ENCODE measurements at regions not wholly inside any gene's neighbourhood (a gene's known extent, or its start where the extent isn't known, plus 50 kb on each side); places are given as distances from the start of the nearest gene placed in this dataset.

DNA sequence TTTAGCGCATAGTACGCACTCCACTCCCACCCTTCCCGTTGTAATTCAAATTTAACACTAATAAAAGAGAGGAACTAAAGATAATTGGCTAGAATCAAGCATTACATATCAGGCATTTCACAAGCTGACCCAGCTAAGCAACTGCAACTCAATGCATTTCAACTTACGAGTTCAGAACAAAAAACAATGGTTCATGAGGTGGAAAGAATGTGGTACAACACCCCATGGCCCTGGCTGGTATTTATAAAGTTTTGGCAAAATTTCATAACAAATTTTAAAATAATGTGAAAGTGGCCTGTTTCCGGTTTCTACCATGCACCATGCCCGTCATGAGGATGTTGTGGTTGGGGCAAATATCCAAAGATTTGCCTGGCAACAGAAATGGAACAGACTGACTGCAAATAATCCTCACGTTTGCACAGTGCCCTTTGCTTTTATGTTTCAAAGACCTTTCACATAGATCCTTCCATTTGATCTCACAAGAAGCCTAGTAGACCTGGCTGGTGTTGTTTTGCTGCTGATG is 455.3 kb upstream of the NR2F2 start:
- no peak for DNase-seq (ENCODE audit: low spot score)
- TF ChIP-seq, protein P1, sequence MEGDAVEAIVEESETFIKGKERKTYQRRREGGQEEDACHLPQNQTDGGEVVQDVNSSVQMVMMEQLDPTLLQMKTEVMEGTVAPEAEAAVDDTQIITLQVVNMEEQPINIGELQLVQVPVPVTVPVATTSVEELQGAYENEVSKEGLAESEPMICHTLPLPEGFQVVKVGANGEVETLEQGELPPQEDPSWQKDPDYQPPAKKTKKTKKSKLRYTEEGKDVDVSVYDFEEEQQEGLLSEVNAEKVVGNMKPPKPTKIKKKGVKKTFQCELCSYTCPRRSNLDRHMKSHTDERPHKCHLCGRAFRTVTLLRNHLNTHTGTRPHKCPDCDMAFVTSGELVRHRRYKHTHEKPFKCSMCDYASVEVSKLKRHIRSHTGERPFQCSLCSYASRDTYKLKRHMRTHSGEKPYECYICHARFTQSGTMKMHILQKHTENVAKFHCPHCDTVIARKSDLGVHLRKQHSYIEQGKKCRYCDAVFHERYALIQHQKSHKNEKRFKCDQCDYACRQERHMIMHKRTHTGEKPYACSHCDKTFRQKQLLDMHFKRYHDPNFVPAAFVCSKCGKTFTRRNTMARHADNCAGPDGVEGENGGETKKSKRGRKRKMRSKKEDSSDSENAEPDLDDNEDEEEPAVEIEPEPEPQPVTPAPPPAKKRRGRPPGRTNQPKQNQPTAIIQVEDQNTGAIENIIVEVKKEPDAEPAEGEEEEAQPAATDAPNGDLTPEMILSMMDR (IDR thresholded peaks at IDR 0.05; ENCODE audit: borderline replicate concordance, control extremely low read depth, extremely low read depth, insufficient read depth, missing control alignments), result no peak
- in situ Hi-C loops (cut with MboI; ENCODE audit: low sequenced_read_pairs, unreplicated experiment), result no loop called here

DNA sequence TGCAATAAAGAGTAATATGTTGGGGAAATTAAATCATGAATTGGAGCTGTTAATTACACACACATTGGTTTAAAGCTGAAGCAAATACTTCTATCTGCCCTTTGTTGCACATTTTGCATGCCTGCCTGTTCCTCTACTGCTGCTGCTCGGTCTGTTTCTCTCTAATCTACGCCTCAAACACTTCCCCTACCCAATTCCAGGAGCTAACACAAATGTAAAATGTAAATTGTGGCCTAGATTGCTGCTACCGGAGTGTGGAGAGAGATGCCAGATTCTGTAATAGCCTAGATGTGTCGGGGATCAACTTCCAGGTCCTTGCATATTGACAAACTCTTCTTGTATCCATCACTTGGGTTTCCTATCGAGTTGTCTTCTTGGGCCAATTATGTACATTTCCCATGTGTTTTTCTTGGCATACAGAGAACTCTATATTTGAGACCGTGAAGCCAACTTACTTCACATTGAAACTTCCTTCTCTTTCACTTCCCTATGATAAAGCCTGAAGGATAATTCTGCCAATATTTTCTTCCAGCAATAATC is 450.4 kb upstream of the NR2F2 start:
- TF ChIP-seq, protein P1 (IDR thresholded peaks at IDR 0.05; ENCODE audit: borderline replicate concordance, control extremely low read depth, extremely low read depth, insufficient read depth, missing control alignments), result no peak
- DNase-seq (ENCODE audit: low spot score), result no peak
- in situ Hi-C loops (cut with MboI; ENCODE audit: low sequenced_read_pairs, unreplicated experiment), result no loop called here

DNA sequence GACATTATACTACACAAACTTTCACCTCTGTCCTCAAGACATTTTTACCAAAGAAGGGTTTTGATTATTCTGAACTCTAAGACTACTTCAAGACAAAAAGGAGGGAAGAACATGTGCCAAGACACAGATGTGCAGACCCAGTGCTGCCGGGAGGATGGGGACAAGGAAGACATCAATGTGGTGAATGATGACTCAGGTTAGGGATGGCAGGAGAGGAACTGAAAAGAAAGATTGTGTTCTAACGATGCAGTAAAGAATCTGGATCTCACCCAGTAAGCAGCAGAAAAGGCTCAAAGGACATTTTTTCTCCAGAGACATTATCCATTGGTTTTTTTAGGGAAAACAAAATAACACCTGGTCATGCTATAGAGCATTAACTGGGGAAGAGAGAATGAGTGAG is 449.9 kb upstream of the NR2F2 start:
- DNase-seq (ENCODE audit: low spot score), result no peak
- in situ Hi-C loops (cut with MboI; ENCODE audit: low sequenced_read_pairs, unreplicated experiment), result no loop called here

DNA sequence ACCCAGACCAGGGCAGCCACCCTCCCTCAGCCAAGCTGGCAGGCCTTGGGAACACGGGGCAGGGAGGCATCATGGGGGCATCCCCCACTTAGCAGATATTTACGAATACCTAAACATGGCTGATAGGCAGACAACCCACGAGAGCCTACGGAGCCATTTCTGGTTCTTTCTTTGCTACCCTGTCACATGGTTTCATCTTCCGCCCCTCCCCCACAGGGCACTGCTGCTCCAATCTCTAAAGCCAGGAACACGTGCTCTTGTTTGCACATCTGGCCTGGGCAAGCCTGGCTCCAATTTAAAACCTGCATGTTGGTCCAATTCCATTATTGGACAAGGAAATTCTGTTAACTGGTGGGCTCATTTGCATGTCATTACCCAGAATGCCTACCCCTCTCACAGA is 447.4 kb upstream of the NR2F2 start:
- in situ Hi-C loops (cut with MboI; ENCODE audit: low sequenced_read_pairs, unreplicated experiment), result no loop called here
- DNase-seq (ENCODE audit: low spot score), result no peak
- TF ChIP-seq, protein P1 (IDR thresholded peaks at IDR 0.05; ENCODE audit: borderline replicate concordance, control extremely low read depth, extremely low read depth, insufficient read depth, missing control alignments), result no peak

More for the DNA sequence above, 449.9 kb upstream of the NR2F2 start:
- TF ChIP-seq, protein P1 (IDR thresholded peaks at IDR 0.05; ENCODE audit: borderline replicate concordance, control extremely low read depth, extremely low read depth, insufficient read depth, missing control alignments), result no peak

DNA sequence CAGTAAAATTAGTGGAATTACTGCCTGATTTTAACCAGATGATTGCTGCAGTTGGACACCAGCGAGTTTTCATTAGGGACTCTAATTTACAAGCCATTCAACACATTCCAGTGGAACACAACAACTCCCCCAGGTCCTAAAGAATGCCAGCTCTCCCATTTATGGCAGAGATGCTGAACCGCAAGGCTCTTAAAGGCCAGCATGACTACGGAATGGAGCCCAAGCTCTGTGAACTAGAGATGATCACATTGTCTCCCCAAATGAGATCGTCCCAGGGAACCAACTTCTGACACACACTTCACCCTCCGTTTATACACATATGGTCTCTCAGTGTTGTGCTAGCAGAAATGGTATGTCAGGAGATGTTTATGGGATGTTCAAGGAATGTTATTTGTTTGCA is 446.2 kb upstream of the NR2F2 start:
- in situ Hi-C loops (cut with MboI; ENCODE audit: low sequenced_read_pairs, unreplicated experiment), result no loop called here
- TF ChIP-seq, protein P1 (IDR thresholded peaks at IDR 0.05; ENCODE audit: borderline replicate concordance, control extremely low read depth, extremely low read depth, insufficient read depth, missing control alignments), result no peak
- no peak for DNase-seq (ENCODE audit: low spot score)

DNA sequence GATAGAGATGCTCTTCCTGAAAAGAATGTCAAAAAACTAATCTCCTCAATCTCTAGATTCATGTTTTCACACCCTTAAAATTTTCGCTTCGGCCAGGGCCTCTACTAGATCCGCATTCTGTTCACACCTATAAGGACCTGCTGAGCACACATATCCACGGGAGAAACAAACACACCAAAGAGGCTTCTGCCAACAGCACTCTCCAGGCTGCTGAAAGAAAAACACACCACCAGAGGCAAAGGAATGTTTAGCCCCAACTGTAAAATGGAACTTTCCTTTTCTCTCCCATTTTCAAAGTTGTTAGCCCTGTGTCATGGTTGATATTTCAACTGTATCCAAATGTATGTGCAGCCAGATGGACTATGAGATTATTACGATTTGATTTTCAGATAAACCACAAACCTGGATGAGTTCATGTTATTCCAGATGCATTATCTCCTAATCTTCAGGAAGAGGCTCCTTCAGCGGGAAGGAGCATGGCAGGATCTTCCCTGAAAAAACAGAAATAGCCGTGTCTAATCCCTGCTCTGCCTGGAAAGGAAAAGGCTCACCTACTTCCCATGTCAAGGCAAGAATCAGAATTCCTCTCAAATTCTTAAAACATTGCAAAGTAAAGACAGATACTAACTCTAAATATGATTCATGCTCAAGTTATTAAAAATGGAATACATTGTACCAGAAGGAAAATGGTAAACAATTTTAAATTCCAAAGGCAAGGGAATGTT is 442.7 kb upstream of the NR2F2 start:
- TF ChIP-seq, protein P1 (IDR thresholded peaks at IDR 0.05; ENCODE audit: borderline replicate concordance, control extremely low read depth, extremely low read depth, insufficient read depth, missing control alignments), result no peak
- DNase-seq (ENCODE audit: low spot score), result no peak
- in situ Hi-C loops (cut with MboI; ENCODE audit: low sequenced_read_pairs, unreplicated experiment), result no loop called here
